Trophoblast cell (in vitro differentiated cells and primary cell): ENCODE measurements at regions not wholly inside any gene's neighbourhood (a gene's known extent, or its start where the extent isn't known, plus 50 kb on each side); places are given as distances from the start of the nearest gene placed in this dataset.

Experiments used
- DNase-seq, 2 donors: peaks; one replicate each; pipeline ENCODE4 v3.0.0-alpha.2; 2016
- H2AFZ ChIP-seq: 2 replicates; pipeline ENCODE4 v1.6.1; 2013; ENCODE audit warnings: low read length, moderate library complexity, mild to moderate bottlenecking; ENCODE audit not compliant: insufficient read depth, poor library complexity
- H2AK5ac ChIP-seq: 2 replicates; pipeline ENCODE4 v1.6.1; 2013; ENCODE audit warnings: mild to moderate bottlenecking, low read length
- H2BK120ac ChIP-seq: 2 replicates; pipeline ENCODE4 v1.6.1; 2013; ENCODE audit warnings: low read length, mild to moderate bottlenecking, moderate library complexity; ENCODE audit not compliant: insufficient read depth, poor library complexity
- H2BK12ac ChIP-seq: 2 replicates; pipeline ENCODE4 v1.6.1; 2013; ENCODE audit warnings: mild to moderate bottlenecking, low read length, moderate library complexity
- H2BK5ac ChIP-seq: 2 replicates; pipeline ENCODE4 v1.6.1; 2013; ENCODE audit warnings: low read length, low read depth, moderate library complexity, mild to moderate bottlenecking; ENCODE audit not compliant: poor library complexity
- H3K14ac ChIP-seq: 2 replicates; pipeline ENCODE4 v1.6.1; 2013; ENCODE audit warnings: mild to moderate bottlenecking, low read length
- H3K18ac ChIP-seq: 2 replicates; pipeline ENCODE4 v1.6.1; 2013; ENCODE audit warnings: mild to moderate bottlenecking, low read length
- H3K23ac ChIP-seq: 2 replicates; pipeline ENCODE4 v1.6.1; 2013; ENCODE audit warnings: low read length
- H3K27ac ChIP-seq: 2 replicates; pipeline ENCODE4 v1.5.1; 2013; ENCODE audit warnings: low read depth, mild to moderate bottlenecking, inconsistent platforms, low read length, moderate library complexity
- H3K27me3 ChIP-seq: 2 replicates; pipeline ENCODE4 v1.6.1; 2013; ENCODE audit warnings: inconsistent platforms, mild to moderate bottlenecking, low read length, moderate library complexity; ENCODE audit not compliant: insufficient read depth
- H3K36me3 ChIP-seq, 2 experiments: 1 replicate in 1 of 2; 2 replicates in 1 of 2; pipeline ENCODE4 v1.6.1; 2013; ENCODE audit warnings: low read length in 2 of 2, mild to moderate bottlenecking in 2 of 2, moderate library complexity in 1 of 2; ENCODE audit not compliant: insufficient read depth in 2 of 2, control insufficient read depth in 1 of 2
- H3K4ac ChIP-seq: 2 replicates; pipeline ENCODE4 v1.6.1; 2013; ENCODE audit warnings: low read depth, mild to moderate bottlenecking, low read length, moderate library complexity
- H3K4me1 ChIP-seq, 2 experiments: 1 replicate in 1 of 2; 2 replicates in 1 of 2; pipeline ENCODE4 v1.6.1; 2013; ENCODE audit warnings: low read length in 2 of 2, mild to moderate bottlenecking in 2 of 2, moderate library complexity in 1 of 2; ENCODE audit not compliant: insufficient read depth in 2 of 2, control insufficient read depth in 1 of 2
- H3K4me2 ChIP-seq: 2 replicates; pipeline ENCODE4 v1.6.1; 2013; ENCODE audit warnings: inconsistent platforms, mild to moderate bottlenecking, low read length, moderate library complexity
- H3K4me3 ChIP-seq: 2 replicates; pipeline ENCODE4 v1.5.1; 2013; ENCODE audit warnings: mild to moderate bottlenecking, low read depth, low read length, inconsistent platforms
- H3K79me1 ChIP-seq: one replicate; pipeline ENCODE4 v1.6.1; 2013; ENCODE audit warnings: low read length
- H3K79me2 ChIP-seq: 2 replicates; pipeline ENCODE4 v1.6.1; 2013; ENCODE audit warnings: low read length, mild to moderate bottlenecking; ENCODE audit not compliant: control insufficient read depth, insufficient read depth, poor library complexity
- H3K9ac ChIP-seq: 2 replicates; pipeline ENCODE4 v1.6.1; 2013; ENCODE audit warnings: mild to moderate bottlenecking, low read length
- H3K9me3 ChIP-seq: 2 replicates; pipeline ENCODE4 v1.6.1; 2013; ENCODE audit warnings: low read depth, mild to moderate bottlenecking, control low read depth, inconsistent platforms, low read length; ENCODE audit not compliant: insufficient read depth
- H4K12ac ChIP-seq: 2 replicates; pipeline ENCODE4 v1.6.1; 2013; ENCODE audit warnings: low read depth, mild to moderate bottlenecking, low read length, moderate library complexity
- H4K8ac ChIP-seq: 2 replicates; pipeline ENCODE4 v1.6.1; 2013; ENCODE audit warnings: low read depth, mild to moderate bottlenecking, low read length, moderate library complexity
- H4K91ac ChIP-seq: one replicate; pipeline ENCODE4 v1.6.1; 2013; ENCODE audit warnings: low read depth, mild to moderate bottlenecking, low read length, moderate library complexity
- WGBS: extraction: QIAGEN DNeasy Blood & Tissue Kit; methylation state at CpG from one replicate; pipeline ENCODE4 v1.1.7; 2013; ENCODE audit warnings: missing lambda C conversion rate; ENCODE audit not compliant: insufficient read length, insufficient coverage; ENCODE audit errors: extremely low coverage; 5-methylcytosine and 5-hydroxymethylcytosine counted together

- Histone ChIP-seq H4K91ac (no peak overlapping the region), H3K23ac (no peak overlapping the region), H2BK12ac (no peak overlapping the region), H3K9me3 (no peaks in the 10 kb centered on the region), H2BK5ac (no peak overlapping the region), H2AFZ (no peak overlapping the region), H3K36me3 (no peaks in the 10 kb centered on the region), H2AK5ac (no peak overlapping the region), H3K4ac (no peak overlapping the region), H3K4me1 (no peaks in the 10 kb centered on the region), H3K4me3 (no peak overlapping the region), H3K9ac (no peak overlapping the region), H4K12ac (no peak overlapping the region), H3K79me1 (no peaks in the 10 kb centered on the region), H3K14ac (no peak overlapping the region), H3K27me3 (no peaks in the 10 kb centered on the region), H3K27ac (no peak overlapping the region), H2BK120ac (no peak overlapping the region), H4K8ac (no peak overlapping the region), H3K79me2 (no peaks in the 10 kb centered on the region), H3K4me2 (no peak overlapping the region), H3K18ac (no peak overlapping the region)
- no peak for DNase-seq
- WGBS: no CpG with 5 or more reads among the region's 8 CpGs
These were observed 331.1 kb upstream of the NT5E start for GRCh38 chr6:85118652-85119235.

- no peak overlapping the region for H3K23ac ChIP-seq
These were observed 331.6 kb upstream of the NT5E start for GRCh38 chr6:85118233-85118632.

GRCh38 chr6:85116475-85116874 lies 333.4 kb upstream of the NT5E start:
- Histone ChIP-seq H2BK120ac (no peak overlapping the region), H3K4me3 (no peak overlapping the region), H3K14ac (no peak overlapping the region), H3K9ac (no peak overlapping the region), H2BK5ac (no peak overlapping the region), H3K23ac (no peak overlapping the region), H3K36me3 (no peaks in the 10 kb centered on the region), H3K9me3 (no peaks in the 10 kb centered on the region), H3K79me1 (no peaks in the 10 kb centered on the region), H3K4me2 (no peak overlapping the region), H3K4ac (no peak overlapping the region), H4K91ac (no peak overlapping the region), H2AK5ac (no peak overlapping the region), H2BK12ac (no peak overlapping the region), H3K27ac (no peak overlapping the region), H3K79me2 (no peaks in the 10 kb centered on the region), H2AFZ (no peak overlapping the region), H4K8ac (no peak overlapping the region), H4K12ac (no peak overlapping the region), H3K18ac (no peak overlapping the region), H3K27me3 (no peaks in the 10 kb centered on the region), H3K4me1 (no peaks in the 10 kb centered on the region)
- DNase-seq: no peak
- WGBS: no CpG with 5 or more reads among the region's 3 CpGs

More at GRCh38 chr6:85118233-85118632, 331.6 kb upstream of the NT5E start:
- Histone ChIP-seq H3K9me3 (no peaks in the 10 kb centered on the region), H4K8ac (no peak overlapping the region), H2BK120ac (no peak overlapping the region), H3K14ac (no peak overlapping the region), H3K27me3 (no peaks in the 10 kb centered on the region), H3K4me1 (no peaks in the 10 kb centered on the region), H3K36me3 (no peaks in the 10 kb centered on the region), H3K79me2 (no peaks in the 10 kb centered on the region), H3K4me3 (no peak overlapping the region), H2AFZ (no peak overlapping the region), H3K27ac (no peak overlapping the region), H4K12ac (no peak overlapping the region), H3K18ac (no peak overlapping the region), H4K91ac (no peak overlapping the region), H3K79me1 (no peaks in the 10 kb centered on the region), H3K4me2 (no peak overlapping the region), H3K9ac (no peak overlapping the region), H2BK5ac (no peak overlapping the region), H3K4ac (no peak overlapping the region), H2BK12ac (no peak overlapping the region), H2AK5ac (no peak overlapping the region)
- no CpG with 5 or more reads among the region's 5 CpGs for WGBS
- no peak for DNase-seq

GRCh38 chr6:85115876-85116275 lies 334.0 kb upstream of the NT5E start:
- H3K9me3 ChIP-seq: no peaks in the 10 kb centered on the region
- H3K4me3 ChIP-seq: no peak overlapping the region
- no peak overlapping the region for H4K91ac ChIP-seq
- no peaks in the 10 kb centered on the region for H3K79me2 ChIP-seq
- H3K14ac ChIP-seq: no peak overlapping the region
- no peak overlapping the region for H3K9ac ChIP-seq
- H2AFZ ChIP-seq: no peak overlapping the region
- H4K8ac ChIP-seq: no peak overlapping the region
- H3K4ac ChIP-seq: no peak overlapping the region
- no peak overlapping the region for H4K12ac ChIP-seq
- no peak overlapping the region for H3K27ac ChIP-seq
- H3K4me2 ChIP-seq: no peak overlapping the region
- no peak overlapping the region for H3K18ac ChIP-seq
- H3K4me1 ChIP-seq: no peaks in the 10 kb centered on the region
- no peak overlapping the region for H2BK120ac ChIP-seq
- DNase-seq: no peak
- H2BK5ac ChIP-seq: no peak overlapping the region
- no peak overlapping the region for H2BK12ac ChIP-seq
- H3K79me1 ChIP-seq: no peaks in the 10 kb centered on the region
- no peak overlapping the region for H2AK5ac ChIP-seq
- H3K27me3 ChIP-seq: no peaks in the 10 kb centered on the region
- no peak overlapping the region for H3K23ac ChIP-seq
- H3K36me3 ChIP-seq: no peaks in the 10 kb centered on the region
- WGBS: no CpG with 5 or more reads among the region's 2 CpGs
